Transverse colon (tissue), 4 donors: ENCODE measurements at regions not wholly inside any gene's neighbourhood (a gene's known extent, or its start where the extent isn't known, plus 50 kb on each side); places are given as distances from the start of the nearest gene placed in this dataset.

Experiments used
- DNase-seq: peaks from one replicate; pipeline ENCODE4 v3.0.0-alpha.2; 2019
- H3K27ac ChIP-seq, 4 donors: fragments of 200-600 bp; sonication (generic); 2 replicates each; pipeline ENCODE4 v1.5.1; 2016 to 2018; ENCODE audit warnings: inconsistent platforms in 4 of 4
- H3K27me3 ChIP-seq: fragments of 200-600 bp; sonication (generic); 2 replicates; pipeline ENCODE4 v1.5.1; 2017; ENCODE audit warnings: inconsistent platforms
- H3K36me3 ChIP-seq, 4 donors: fragments of 200-600 bp; sonication (generic); 2 replicates each; pipeline ENCODE4 v1.5.1; 2017 to 2019; ENCODE audit warnings: inconsistent platforms in 4 of 4
- H3K4me1 ChIP-seq, 4 donors: fragments of 200-600 bp; sonication (generic); 2 replicates each; pipeline ENCODE4 v1.5.1; 2017 to 2020; ENCODE audit warnings: inconsistent platforms in 4 of 4
- H3K4me3 ChIP-seq, 4 donors: fragments of 200-600 bp; sonication (generic); 1 replicate in 1 of 4; 2 replicates in 3 of 4; pipeline versions ENCODE4 v1.5.1 to v1.6.1; 2017 to 2019; ENCODE audit warnings: inconsistent platforms in 4 of 4
- H3K9me3 ChIP-seq, 2 donors: fragments of 200-600 bp; sonication (generic); 2 replicates each; pipeline ENCODE4 v1.5.1; 2017 to 2019; ENCODE audit warnings: inconsistent platforms in 2 of 2
- EP300 ChIP-seq: sonication (generic); formaldehyde crosslinking; IDR thresholded peaks from one replicate; pipeline ENCODE4 v1.6.1; 2017; ENCODE audit warnings: antibody characterized with exemption, low read depth
- POLR2A ChIP-seq: fragments of 450-650 bp; IDR thresholded peaks from one replicate; pipeline ENCODE4 v1.6.1; 2016; ENCODE audit warnings: antibody characterized with exemption, mild to moderate bottlenecking, moderate library complexity
- POLR2AphosphoS5 ChIP-seq, 3 donors: sonication (generic); formaldehyde crosslinking; IDR thresholded peaks; one replicate each; pipeline ENCODE4 v1.6.1; 2016; ENCODE audit warnings: antibody characterized with exemption in 3 of 3
- WGBS, 2 donors: methylation state at CpG; one replicate each; pipeline ENCODE4 v1.1.5; 2018; ENCODE audit warnings: low coverage in 1 of 2; 5-methylcytosine and 5-hydroxymethylcytosine counted together
- in situ Hi-C, 4 donors: fragments of 200-750 bp; cut with MboI; loops; one replicate each; pipeline versions ENCODE4 v1.15.0 to v1.15.1; 2017; ENCODE audit warnings: low sequenced_read_pairs in 3 of 4, low pct_ligation_motif_present in 1 of 4, low pct_unique_long_range_greater_than_20kb in 1 of 4
- intact Hi-C: fragments of 100-400 bp; cut with DNase I; formaldehyde crosslinking; loops from one replicate; pipeline ENCODE4 v1.15.1; 2023; ENCODE audit warnings: low total_unique reads
- TF ChIP-seq, protein P1 (sequence below), 5 experiments: fragments of 200-600 bp in 3 of 5; fragments of 450-650 bp in 2 of 5; sonication (generic) in 3 of 5; IDR thresholded peaks; 1 replicate in 2 of 5; 2 replicates in 3 of 5; pipeline ENCODE4 v1.5.1; 2016 to 2017; ENCODE audit warnings: antibody characterized with exemption in 5 of 5, inconsistent platforms in 3 of 5, mild to moderate bottlenecking in 2 of 5, moderate library complexity in 1 of 5

DNA sequence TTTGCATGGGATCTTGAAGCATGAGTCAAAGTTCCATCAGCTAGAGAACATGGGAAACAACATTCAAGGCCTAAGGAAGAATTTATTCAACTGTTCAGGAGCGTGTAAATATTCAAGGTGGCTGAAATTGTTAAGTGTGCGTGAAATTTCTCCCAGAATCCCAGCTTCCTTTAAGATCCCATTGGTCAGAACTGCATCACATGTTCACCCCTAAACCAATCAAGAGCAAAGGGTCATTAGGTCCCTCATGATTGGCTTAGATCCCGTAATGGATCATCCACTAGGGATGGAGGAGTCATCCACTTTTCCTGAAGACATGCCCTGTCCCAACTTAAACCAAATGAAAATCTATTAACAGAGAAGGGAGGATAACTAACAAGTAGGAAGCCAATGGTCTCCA lies 201.6 kb downstream of the TMEM114 start:
- 81% methylated on average over 3 of the region's 3 CpGs; no CpG with 5 or more reads in 1 of the 2 donors for WGBS, 2 donors
- intact Hi-C loops (no loop called here), in situ Hi-C loops (no loop called here)
- H3K4me1 ChIP-seq, result no peaks in the 10 kb centered on the region
- no peak overlapping the region for H3K27ac ChIP-seq
- no peaks in the 10 kb centered on the region for H3K27me3 ChIP-seq
- no peaks in the 10 kb centered on the region for H3K9me3 ChIP-seq
- no peak overlapping the region for H3K4me3 ChIP-seq
- no peak for TF ChIP-seq POLR2AphosphoS5 (IDR thresholded peaks at IDR 0.05)
- TF ChIP-seq POLR2A, result no peak
- no peak for TF ChIP-seq EP300
- TF ChIP-seq, protein P1, sequence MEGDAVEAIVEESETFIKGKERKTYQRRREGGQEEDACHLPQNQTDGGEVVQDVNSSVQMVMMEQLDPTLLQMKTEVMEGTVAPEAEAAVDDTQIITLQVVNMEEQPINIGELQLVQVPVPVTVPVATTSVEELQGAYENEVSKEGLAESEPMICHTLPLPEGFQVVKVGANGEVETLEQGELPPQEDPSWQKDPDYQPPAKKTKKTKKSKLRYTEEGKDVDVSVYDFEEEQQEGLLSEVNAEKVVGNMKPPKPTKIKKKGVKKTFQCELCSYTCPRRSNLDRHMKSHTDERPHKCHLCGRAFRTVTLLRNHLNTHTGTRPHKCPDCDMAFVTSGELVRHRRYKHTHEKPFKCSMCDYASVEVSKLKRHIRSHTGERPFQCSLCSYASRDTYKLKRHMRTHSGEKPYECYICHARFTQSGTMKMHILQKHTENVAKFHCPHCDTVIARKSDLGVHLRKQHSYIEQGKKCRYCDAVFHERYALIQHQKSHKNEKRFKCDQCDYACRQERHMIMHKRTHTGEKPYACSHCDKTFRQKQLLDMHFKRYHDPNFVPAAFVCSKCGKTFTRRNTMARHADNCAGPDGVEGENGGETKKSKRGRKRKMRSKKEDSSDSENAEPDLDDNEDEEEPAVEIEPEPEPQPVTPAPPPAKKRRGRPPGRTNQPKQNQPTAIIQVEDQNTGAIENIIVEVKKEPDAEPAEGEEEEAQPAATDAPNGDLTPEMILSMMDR (IDR thresholded peaks at IDR 0.05), result no peak
- H3K36me3 ChIP-seq, result no peaks in the 10 kb centered on the region
- DNase-seq, result no peak

DNA sequence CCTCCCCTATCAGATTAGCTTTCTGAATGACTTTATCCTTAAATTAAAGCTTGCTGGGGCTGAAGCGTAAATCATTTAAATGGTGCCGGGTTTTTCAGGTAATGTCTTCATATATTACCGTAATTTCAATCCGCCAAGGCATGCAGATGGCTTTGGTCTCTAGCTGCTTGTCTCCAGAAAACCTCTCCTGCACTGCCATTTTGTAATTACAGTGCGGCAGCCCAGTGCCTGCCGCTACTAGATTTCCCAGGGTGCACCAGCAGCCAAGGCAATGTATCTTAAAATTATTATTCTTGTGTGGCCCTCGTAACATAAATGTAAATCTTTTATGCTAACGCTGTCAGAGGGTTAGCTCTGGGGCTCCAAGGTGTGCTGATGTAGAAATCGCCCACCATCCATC lies 208.5 kb downstream of the TMEM114 start:
- no peak overlapping the region for H3K4me3 ChIP-seq
- peaks cover 0 to 8% (median 3%) of the 10 kb centered on the region in 4 donors for H3K4me1 ChIP-seq
- WGBS, 2 donors, result 80 to 89% methylated on average over 9 of the region's 9 CpGs
- H3K27ac ChIP-seq, result no peak overlapping the region
- TF ChIP-seq EP300 (no peak), POLR2AphosphoS5 (IDR thresholded peaks at IDR 0.05) (no peak), POLR2A (no peak)
- TF ChIP-seq, protein P1 (IDR thresholded peaks at IDR 0.05), result no peak
- DNase-seq, result no peak
- H3K36me3 ChIP-seq, result no peaks in the 10 kb centered on the region
- H3K9me3 ChIP-seq, result no peaks in the 10 kb centered on the region
- in situ Hi-C loops, result no loop called here
- H3K27me3 ChIP-seq, result no peaks in the 10 kb centered on the region
- intact Hi-C loops, result no loop called here

DNA sequence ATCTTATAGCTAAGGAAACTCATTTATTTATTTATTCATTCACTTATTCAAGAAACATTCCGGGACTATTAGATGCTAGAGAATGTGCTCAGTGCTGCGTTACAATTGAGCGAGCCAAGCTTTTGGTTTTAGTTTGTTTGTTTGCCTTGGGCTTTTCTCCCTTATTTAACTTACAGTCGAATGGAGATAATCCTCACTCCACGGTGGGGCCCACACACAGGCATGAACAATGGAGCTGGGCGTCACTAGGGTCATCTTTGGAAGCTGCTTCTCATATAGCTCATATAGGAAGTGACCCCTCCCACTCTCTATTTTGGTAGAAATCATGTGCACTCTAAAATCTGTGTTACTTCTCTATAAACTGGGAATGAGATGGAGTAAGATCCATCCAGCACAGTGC lies 210.0 kb downstream of the TMEM114 start:
- in situ Hi-C loops, result no loop called here
- Histone ChIP-seq H3K4me1 (peaks cover 0 to 14% (median 6%) of the 10 kb centered on the region in 4 donors), H3K9me3 (no peaks in the 10 kb centered on the region), H3K36me3 (no peaks in the 10 kb centered on the region), H3K27me3 (no peaks in the 10 kb centered on the region), H3K27ac (no peak overlapping the region), H3K4me3 (no peak overlapping the region)
- 77 to 86% methylated on average over 4 to 6 of the region's 6 CpGs for WGBS, 2 donors
- intact Hi-C loops, result no loop called here
- TF ChIP-seq EP300, result no peak
- TF ChIP-seq, protein P1 (IDR thresholded peaks at IDR 0.05), result no peak
- no peak for TF ChIP-seq POLR2A
- no peak for TF ChIP-seq POLR2AphosphoS5 (IDR thresholded peaks at IDR 0.05)
- DNase-seq, result no peak

DNA sequence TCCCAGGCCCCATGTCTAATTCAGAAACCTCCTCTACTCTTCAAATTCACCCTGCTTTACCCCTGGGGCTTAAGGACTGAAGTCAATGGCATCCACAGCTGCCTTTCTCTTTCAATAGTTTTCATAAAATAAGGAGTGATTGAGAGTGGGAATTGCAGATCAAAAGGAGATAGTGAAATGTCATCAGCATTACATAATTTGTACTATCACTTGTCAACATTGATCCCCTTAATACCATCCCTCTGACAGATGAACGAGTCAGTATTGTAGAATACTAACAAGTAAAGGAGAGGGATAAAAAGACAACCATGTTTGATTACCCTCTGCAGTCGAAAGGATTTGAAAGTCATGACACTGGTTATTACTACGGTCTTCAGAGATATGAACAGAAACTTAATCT lies 212.4 kb downstream of the TMEM114 start:
- no peak overlapping the region for H3K4me3 ChIP-seq
- intact Hi-C loops (no loop called here), in situ Hi-C loops (no loop called here)
- H3K27ac ChIP-seq, result no peak overlapping the region
- no peaks in the 10 kb centered on the region for H3K27me3 ChIP-seq
- peaks cover 0 to 16% (median 6%) of the 10 kb centered on the region in 4 donors for H3K4me1 ChIP-seq
- TF ChIP-seq POLR2A (no peak), POLR2AphosphoS5 (IDR thresholded peaks at IDR 0.05) (no peak), EP300 (no peak)
- TF ChIP-seq, protein P1 (IDR thresholded peaks at IDR 0.05), result no peak
- 88 to 91% methylated on average over 3 of the region's 3 CpGs for WGBS, 2 donors
- no peaks in the 10 kb centered on the region for H3K36me3 ChIP-seq
- no peak for DNase-seq
- H3K9me3 ChIP-seq, result no peaks in the 10 kb centered on the region
